Naive thymus-derived CD4-positive, alpha-beta T cell (primary cell): ENCODE measurements at regions not wholly inside any gene's neighbourhood (a gene's known extent, or its start where the extent isn't known, plus 50 kb on each side); places are given as distances from the start of the nearest gene placed in this dataset.
A peak's percentile ranks its signal among the peaks of the same experiment; 100 is the strongest.

Experiments
- ATAC-seq: fragments of 150-1000 bp; cut with Tn5 transposase; 2 replicates; pipeline ENCODE4 v1.10.0; 2021; ENCODE audit warnings: mild to moderate bottlenecking, moderate library complexity
- CTCF ChIA-PET: fragments of 350-600 bp; sonication (Branson Sonifier 250); formaldehyde crosslinking; loops from one replicate; lab custom pipeline; 2021; ENCODE audit warnings: antibody characterized with exemption; lab: Charles Lee
- POLR2A ChIA-PET: fragments of 350-600 bp; sonication (Branson Sonifier 250); formaldehyde crosslinking; loops from one replicate; lab custom pipeline; 2021; ENCODE audit warnings: antibody characterized with exemption, inconsistent platforms; lab: Charles Lee
- DNase-seq, 9 donors: peaks; one replicate each; pipeline versions ENCODE4 v3.0.0 to v3.0.0-alpha.2; 2020 to 2022; ENCODE audit warnings: mixed read lengths in 1 of 9
- H3K27ac ChIP-seq: one replicate; pipeline ENCODE4 v1.7.0; 2013; ENCODE audit warnings: mild to moderate bottlenecking, low read depth, low read length, moderate library complexity
- H3K27me3 ChIP-seq, 2 donors: one replicate each; pipeline ENCODE4 v1.7.0; 2013; ENCODE audit warnings: low read length in 2 of 2, mild to moderate bottlenecking in 2 of 2, moderate library complexity in 2 of 2; ENCODE audit not compliant: control insufficient read depth in 2 of 2, insufficient read depth in 2 of 2
- H3K36me3 ChIP-seq, 3 experiments: 1 replicate in 2 of 3; 2 replicates in 1 of 3; pipeline ENCODE4 v1.7.0; 2013; ENCODE audit warnings: low read length in 3 of 3, mild to moderate bottlenecking in 3 of 3, moderate library complexity in 1 of 3; ENCODE audit not compliant: insufficient read depth in 3 of 3, control insufficient read depth in 2 of 3
- H3K4me1 ChIP-seq, 2 donors: one replicate each; pipeline ENCODE4 v1.7.0; 2013; ENCODE audit warnings: low read length in 2 of 2, mild to moderate bottlenecking in 2 of 2, moderate library complexity in 1 of 2; ENCODE audit not compliant: control insufficient read depth in 2 of 2, insufficient read depth in 2 of 2
- H3K4me3 ChIP-seq: 2 replicates; pipeline ENCODE4 v1.7.0; 2013; ENCODE audit warnings: mild to moderate bottlenecking, low read length
- H3K9me3 ChIP-seq, 3 experiments: 1 replicate in 2 of 3; 2 replicates in 1 of 3; pipeline ENCODE4 v1.7.0; 2013; ENCODE audit warnings: low read length in 3 of 3; ENCODE audit not compliant: control insufficient read depth in 2 of 3
- H3K27ac Mint-ChIP-seq, 9 donors: one replicate each; pipeline ENCODE4 v1.8.0; 2020 to 2022; ENCODE audit warnings: mixed read lengths in 9 of 9, mild to moderate bottlenecking in 8 of 9, moderate library complexity in 5 of 9, inconsistent platforms in 2 of 9
- H3K27me3 Mint-ChIP-seq, 5 donors: one replicate each; pipeline ENCODE4 v1.8.0; 2021 to 2022; ENCODE audit warnings: mixed read lengths in 5 of 5, mild to moderate bottlenecking in 1 of 5
- H3K36me3 Mint-ChIP-seq, 5 donors: one replicate each; pipeline ENCODE4 v1.8.0; 2020 to 2022; ENCODE audit warnings: mixed read lengths in 5 of 5, mild to moderate bottlenecking in 3 of 5, inconsistent platforms in 1 of 5
- H3K4me1 Mint-ChIP-seq, 7 donors: one replicate each; pipeline ENCODE4 v1.8.0; 2020 to 2022; ENCODE audit warnings: mixed read lengths in 7 of 7, mild to moderate bottlenecking in 3 of 7, inconsistent platforms in 1 of 7
- H3K4me3 Mint-ChIP-seq, 10 donors: one replicate each; pipeline ENCODE4 v1.8.0; 2020 to 2022; ENCODE audit warnings: mild to moderate bottlenecking in 10 of 10, mixed read lengths in 10 of 10, moderate library complexity in 6 of 10, inconsistent platforms in 2 of 10
- H3K9me3 Mint-ChIP-seq, 11 donors: one replicate each; pipeline ENCODE4 v1.8.0; 2020 to 2022; ENCODE audit warnings: mixed read lengths in 11 of 11, mild to moderate bottlenecking in 4 of 11, inconsistent platforms in 1 of 11, moderate library complexity in 1 of 11
- intact Hi-C, 2 donors: fragments of 100-400 bp; cut with micrococcal nuclease; formaldehyde crosslinking; loops; one replicate each; pipeline ENCODE4 v1.15.1; 2023

- ChIA-PET POLR2A (no interaction called here), CTCF (no interaction called here)
- intact Hi-C loops = no loop called here
- ATAC-seq (no peak), DNase-seq (no peak)
- Histone ChIP-seq H3K36me3 (no peaks in the 10 kb centered on the region), H3K9me3 (no peaks in the 10 kb centered on the region), H3K4me3 (no peak overlapping the region), H3K27me3 (no peaks in the 10 kb centered on the region), H3K27ac (no peak overlapping the region), H3K4me1 (no peaks in the 10 kb centered on the region)
- Mint-ChIP-seq H3K27ac (no peak overlapping the region), H3K36me3 (no peaks in the 10 kb centered on the region), H3K9me3 (no peaks in the 10 kb centered on the region), H3K27me3 (peaks cover 0 to 7% (median 0%) of the 10 kb centered on the region in 5 donors), H3K4me1 (no peaks in the 10 kb centered on the region), H3K4me3 (no peak overlapping the region)
These were observed 634.1 kb downstream of the TBC1D22A start for GRCh38 chr22:47396515-47396914.

- ChIA-PET POLR2A (no interaction called here), CTCF (interaction anchor here (1.0 kb wide), 1 partner anchor 11 kb away, joined by 3 read pairs; no protein-coding TSS in a partner anchor)
- no peak overlapping the region for H3K4me3 Mint-ChIP-seq
- DNase-seq = no peak
- H3K4me1 ChIP-seq = no peaks in the 10 kb centered on the region
- H3K27ac Mint-ChIP-seq = no peak overlapping the region
- H3K27ac ChIP-seq = no peak overlapping the region
- H3K36me3 Mint-ChIP-seq = no peaks in the 10 kb centered on the region
- no peak for ATAC-seq
- peaks cover 0 to 7% (median 0%) of the 10 kb centered on the region in 5 donors for H3K27me3 Mint-ChIP-seq
- H3K9me3 Mint-ChIP-seq = no peaks in the 10 kb centered on the region
- H3K27me3 ChIP-seq = no peaks in the 10 kb centered on the region
- H3K36me3 ChIP-seq = no peaks in the 10 kb centered on the region
- no peaks in the 10 kb centered on the region for H3K4me1 Mint-ChIP-seq
- intact Hi-C loops = no loop called here
- H3K9me3 ChIP-seq = no peaks in the 10 kb centered on the region
- no peak overlapping the region for H3K4me3 ChIP-seq
These were observed 633.7 kb downstream of the TBC1D22A start for GRCh38 chr22:47396105-47396504.

GRCh38 chr22:47395481-47395880, 633.0 kb downstream of the TBC1D22A start:
- POLR2A ChIA-PET = no interaction called here
- H3K4me1 ChIP-seq = no peaks in the 10 kb centered on the region
- CTCF ChIA-PET = interaction anchor here (1.0 kb wide), 1 partner anchor 12 kb away, joined by 3 read pairs; no protein-coding TSS in a partner anchor
- Mint-ChIP-seq H3K4me3 (no peak overlapping the region), H3K27me3 (peaks cover 0 to 7% (median 0%) of the 10 kb centered on the region in 5 donors), H3K4me1 (no peaks in the 10 kb centered on the region), H3K9me3 (no peaks in the 10 kb centered on the region), H3K36me3 (no peaks in the 10 kb centered on the region), H3K27ac (no peak overlapping the region)
- H3K27me3 ChIP-seq = no peaks in the 10 kb centered on the region
- H3K4me3 ChIP-seq = no peak overlapping the region
- H3K9me3 ChIP-seq = no peaks in the 10 kb centered on the region
- no peak overlapping the region for H3K27ac ChIP-seq
- ATAC-seq (no peak), DNase-seq (no peak)
- H3K36me3 ChIP-seq = no peaks in the 10 kb centered on the region
- intact Hi-C loops = no loop called here

- H3K4me1 ChIP-seq = no peaks in the 10 kb centered on the region
- H3K27ac Mint-ChIP-seq = no peak overlapping the region
- no peak overlapping the region for H3K4me3 ChIP-seq
- no peaks in the 10 kb centered on the region for H3K4me1 Mint-ChIP-seq
- peaks cover 0 to 7% (median 0%) of the 10 kb centered on the region in 5 donors for H3K27me3 Mint-ChIP-seq
- no peak for DNase-seq
- H3K36me3 Mint-ChIP-seq = no peaks in the 10 kb centered on the region
- no peak for ATAC-seq
- no peaks in the 10 kb centered on the region for H3K36me3 ChIP-seq
- ChIA-PET POLR2A (no interaction called here), CTCF (no interaction called here)
- no peaks in the 10 kb centered on the region for H3K9me3 ChIP-seq
- intact Hi-C loops = no loop called here
- H3K4me3 Mint-ChIP-seq = no peak overlapping the region
- H3K27ac ChIP-seq = no peak overlapping the region
- no peaks in the 10 kb centered on the region for H3K9me3 Mint-ChIP-seq
- H3K27me3 ChIP-seq = no peaks in the 10 kb centered on the region
These were observed 632.3 kb downstream of the TBC1D22A start for GRCh38 chr22:47394504-47395440.

DNA sequence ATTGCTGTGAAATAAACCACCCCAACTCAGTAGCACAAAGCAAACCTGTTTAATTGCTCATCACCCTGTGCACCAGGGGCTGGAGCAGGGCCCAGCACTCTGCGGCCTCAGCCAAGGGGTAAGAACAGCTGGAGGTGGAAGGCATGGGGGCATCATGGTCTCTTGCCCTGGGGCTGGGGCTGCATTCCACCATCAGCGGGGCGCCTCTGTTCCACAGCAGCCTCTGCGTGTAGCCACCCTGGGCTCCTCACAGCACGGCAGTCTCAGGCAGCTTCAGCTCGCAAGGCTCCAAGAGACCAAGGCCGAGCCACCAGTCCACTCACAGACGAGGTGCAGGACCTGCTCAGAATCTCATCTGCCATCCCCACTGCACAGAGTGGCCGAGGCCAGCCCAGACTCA, 630.7 kb downstream of the TBC1D22A start:
- peaks cover 0 to 7% (median 0%) of the 10 kb centered on the region in 5 donors for H3K27me3 Mint-ChIP-seq
- Histone ChIP-seq H3K4me1 (no peaks in the 10 kb centered on the region), H3K27ac (no peak overlapping the region), H3K27me3 (no peaks in the 10 kb centered on the region), H3K9me3 (no peaks in the 10 kb centered on the region), H3K36me3 (no peaks in the 10 kb centered on the region), H3K4me3 (no peak overlapping the region)
- POLR2A ChIA-PET = no interaction called here
- intact Hi-C loops = no loop called here
- no peak overlapping the region for H3K4me3 Mint-ChIP-seq
- peak; percentile 6 for ATAC-seq
- no peak overlapping the region for H3K27ac Mint-ChIP-seq
- DNase-seq = no peak
- CTCF ChIA-PET = no interaction called here
- H3K9me3 Mint-ChIP-seq = no peaks in the 10 kb centered on the region
- no peaks in the 10 kb centered on the region for H3K4me1 Mint-ChIP-seq
- no peaks in the 10 kb centered on the region for H3K36me3 Mint-ChIP-seq

- peak; percentile 8 for ATAC-seq
- Mint-ChIP-seq H3K27me3 (peaks cover 0 to 7% (median 0%) of the 10 kb centered on the region in 5 donors), H3K9me3 (no peaks in the 10 kb centered on the region), H3K27ac (no peak overlapping the region), H3K4me3 (no peak overlapping the region), H3K36me3 (no peaks in the 10 kb centered on the region), H3K4me1 (no peaks in the 10 kb centered on the region)
- no peaks in the 10 kb centered on the region for H3K36me3 ChIP-seq
- POLR2A ChIA-PET = no interaction called here
- DNase-seq = no peak
- H3K27me3 ChIP-seq = no peaks in the 10 kb centered on the region
- H3K4me3 ChIP-seq = no peak overlapping the region
- H3K9me3 ChIP-seq = no peaks in the 10 kb centered on the region
- H3K4me1 ChIP-seq = no peaks in the 10 kb centered on the region
- H3K27ac ChIP-seq = no peak overlapping the region
- intact Hi-C loops = no loop called here
- CTCF ChIA-PET = no interaction called here
These were observed 630.3 kb downstream of the TBC1D22A start for GRCh38 chr22:47392729-47393128.

DNA sequence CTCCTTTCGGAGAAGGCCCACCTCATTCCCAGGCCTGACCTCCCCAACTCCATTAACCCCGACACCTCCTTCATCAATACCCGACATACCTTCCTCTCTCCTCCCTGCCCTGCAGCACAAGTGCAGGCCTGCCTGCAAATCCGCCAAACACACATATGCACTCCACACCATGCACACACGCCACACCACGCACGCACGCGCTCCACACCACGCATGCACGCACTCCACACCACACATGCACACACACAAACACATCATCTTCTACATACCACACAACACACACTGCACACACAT, 629.6 kb downstream of the TBC1D22A start:
- POLR2A ChIA-PET = no interaction called here
- no peaks in the 10 kb centered on the region for H3K9me3 Mint-ChIP-seq
- H3K4me1 Mint-ChIP-seq = no peaks in the 10 kb centered on the region
- Histone ChIP-seq H3K36me3 (no peaks in the 10 kb centered on the region), H3K27me3 (no peaks in the 10 kb centered on the region), H3K4me3 (no peak overlapping the region), H3K27ac (no peak overlapping the region), H3K9me3 (no peaks in the 10 kb centered on the region), H3K4me1 (no peaks in the 10 kb centered on the region)
- CTCF ChIA-PET = no interaction called here
- peaks cover 0 to 7% (median 0%) of the 10 kb centered on the region in 5 donors for H3K27me3 Mint-ChIP-seq
- DNase-seq (no peak), ATAC-seq (peak; percentile 8)
- no peaks in the 10 kb centered on the region for H3K36me3 Mint-ChIP-seq
- H3K4me3 Mint-ChIP-seq = no peak overlapping the region
- intact Hi-C loops = no loop called here
- H3K27ac Mint-ChIP-seq = no peak overlapping the region
